ENCODE measurements at regions not wholly inside any gene's neighbourhood (a gene's known extent, or its start where the extent isn't known, plus 50 kb on each side); places are given as distances from the start of the nearest gene placed in this dataset.

- TF ChIP-seq EZH2 (IDR thresholded peaks at IDR 0.05; ENCODE audit: low read depth): no peak
- TF ChIP-seq CTCF (conservative IDR thresholded peaks at IDR 0.05): no peak
Measured at GRCh38 chr4:134365852-134366251, 164.3 kb upstream of the PABPC4L start.
